Pancreas (tissue), 10 donors: ENCODE measurements at regions not wholly inside any gene's neighbourhood (a gene's known extent, or its start where the extent isn't known, plus 50 kb on each side); places are given as distances from the start of the nearest gene placed in this dataset.

Experiments used
- ATAC-seq, 4 donors: fragments of 200-7000 bp; cut with Tn5 transposase; one replicate each; pipeline versions ENCODE4 v1.8.0 to v1.9.1; 2020; ENCODE audit warnings: mild to moderate bottlenecking in 4 of 4, moderate library complexity in 4 of 4
- DNase-seq, 6 donors: peaks; one replicate each; pipeline ENCODE4 v3.0.0-alpha.2; 2020
- FAIRE-seq: peaks from 2 replicates; lab custom pipeline; 2012; peaks lifted over from hg19 to GRCh38; lab: Jason Lieb, UNC
- H3K27ac ChIP-seq, 4 donors: fragments of 200-600 bp; sonication (generic); 1 replicate in 3 of 4; 2 replicates in 1 of 4; pipeline versions ENCODE4 v1.5.0 to v1.8.0; 2020
- H3K27me3 ChIP-seq, 4 donors: fragments of 200-600 bp; one replicate each; pipeline ENCODE4 v1.8.0; 2021
- H3K36me3 ChIP-seq, 3 donors: fragments of 200-600 bp; sonication (generic) in 1 of 3; one replicate each; pipeline versions ENCODE4 v1.5.0 to v1.8.0; 2020 to 2021
- H3K4me1 ChIP-seq, 3 donors: fragments of 200-600 bp; one replicate each; pipeline ENCODE4 v1.8.0; 2021
- H3K4me3 ChIP-seq, 4 donors: fragments of 200-600 bp; sonication (generic) in 2 of 4; one replicate each; pipeline versions ENCODE4 v1.5.0 to v1.8.0; 2020 to 2021
- H3K9me3 ChIP-seq, 4 donors: fragments of 200-600 bp; one replicate each; pipeline ENCODE4 v1.8.0; 2021
- WGBS, 2 donors: extraction: QIAGEN DNeasy Blood & Tissue Kit; methylation state at CpG; one replicate each; pipeline ENCODE4 v1.1.7; 2013; 5-methylcytosine and 5-hydroxymethylcytosine counted together
- intact Hi-C, 3 donors: fragments of 100-400 bp; cut with DNase I; formaldehyde crosslinking; loops; one replicate each; pipeline versions ENCODE4 v1.11.1 to v1.14.2; 2022
- TF ChIP-seq, protein P1 (sequence below), 4 donors: fragments of 200-600 bp; sonication (generic) in 3 of 4; IDR thresholded peaks; one replicate each; pipeline versions ENCODE4 v1.5.0 to v1.8.0; 2021; ENCODE audit warnings: antibody characterized with exemption in 4 of 4
- donor health status: healthy with polysubstance abuse.
- donor health status: DM: no; HTN: no; CAD: no; lungs with moderate emphysema.
- donor health status: DM: no; HTN: no; CAD: no.
- donor health status: control.
- donor health status: control.
- donor health status: Bipolar disorder and iron deficiency.
- donor health status: DM: yes; HTN: yes; CAD: no.
- donor health status: DM: no; HTN: no; CAD: no.
- donor health status: DM: no; HTN: no; CAD: no.
- donor health status: DM: yes; HTN: yes; CAD: no.

DNA sequence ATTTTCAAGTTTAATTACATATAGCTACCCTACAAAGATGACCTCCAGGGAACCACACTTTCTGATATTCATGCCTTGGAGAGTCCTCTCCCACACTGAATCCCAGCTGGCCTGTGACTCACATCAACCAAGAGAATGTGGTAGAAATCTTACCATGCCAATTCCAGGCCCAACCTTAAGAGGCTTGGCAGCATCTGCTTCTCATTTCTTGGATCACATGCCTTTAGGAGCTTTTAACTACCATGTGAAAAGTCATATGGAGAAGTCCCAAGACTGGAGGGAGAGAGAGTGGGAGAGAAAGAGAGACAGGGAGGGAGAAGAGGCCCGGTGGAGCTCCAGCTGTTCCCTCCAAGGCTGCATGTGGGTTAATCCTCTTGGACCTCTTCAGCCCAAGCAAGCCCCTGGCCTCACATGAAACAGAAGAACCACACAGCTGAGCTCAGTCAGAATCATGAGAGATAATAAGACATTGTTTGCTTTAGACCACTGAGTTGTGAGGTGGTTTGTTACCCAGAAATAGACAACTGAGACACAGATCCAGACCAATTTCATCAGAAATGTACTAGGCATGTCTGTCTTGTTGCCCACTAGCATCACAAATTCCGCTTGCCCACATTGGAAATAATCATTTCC lies 190.7 kb downstream of the MTCL1 start:
- H3K36me3 ChIP-seq, result no peaks in the 10 kb centered on the region
- H3K4me3 ChIP-seq, result no peak overlapping the region
- no peaks in the 10 kb centered on the region for H3K9me3 ChIP-seq
- no peak for FAIRE-seq
- TF ChIP-seq, protein P1, sequence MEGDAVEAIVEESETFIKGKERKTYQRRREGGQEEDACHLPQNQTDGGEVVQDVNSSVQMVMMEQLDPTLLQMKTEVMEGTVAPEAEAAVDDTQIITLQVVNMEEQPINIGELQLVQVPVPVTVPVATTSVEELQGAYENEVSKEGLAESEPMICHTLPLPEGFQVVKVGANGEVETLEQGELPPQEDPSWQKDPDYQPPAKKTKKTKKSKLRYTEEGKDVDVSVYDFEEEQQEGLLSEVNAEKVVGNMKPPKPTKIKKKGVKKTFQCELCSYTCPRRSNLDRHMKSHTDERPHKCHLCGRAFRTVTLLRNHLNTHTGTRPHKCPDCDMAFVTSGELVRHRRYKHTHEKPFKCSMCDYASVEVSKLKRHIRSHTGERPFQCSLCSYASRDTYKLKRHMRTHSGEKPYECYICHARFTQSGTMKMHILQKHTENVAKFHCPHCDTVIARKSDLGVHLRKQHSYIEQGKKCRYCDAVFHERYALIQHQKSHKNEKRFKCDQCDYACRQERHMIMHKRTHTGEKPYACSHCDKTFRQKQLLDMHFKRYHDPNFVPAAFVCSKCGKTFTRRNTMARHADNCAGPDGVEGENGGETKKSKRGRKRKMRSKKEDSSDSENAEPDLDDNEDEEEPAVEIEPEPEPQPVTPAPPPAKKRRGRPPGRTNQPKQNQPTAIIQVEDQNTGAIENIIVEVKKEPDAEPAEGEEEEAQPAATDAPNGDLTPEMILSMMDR (IDR thresholded peaks at IDR 0.05), result no peak
- WGBS, 2 donors, result 71 to 96% methylated on average over 2 of the region's 2 CpGs
- no peaks in the 10 kb centered on the region for H3K4me1 ChIP-seq
- intact Hi-C loops, result no loop called here
- DNase-seq, result no peak
- no peaks in the 10 kb centered on the region for H3K27me3 ChIP-seq
- ATAC-seq, result no peak
- H3K27ac ChIP-seq, result no peak overlapping the region

DNA sequence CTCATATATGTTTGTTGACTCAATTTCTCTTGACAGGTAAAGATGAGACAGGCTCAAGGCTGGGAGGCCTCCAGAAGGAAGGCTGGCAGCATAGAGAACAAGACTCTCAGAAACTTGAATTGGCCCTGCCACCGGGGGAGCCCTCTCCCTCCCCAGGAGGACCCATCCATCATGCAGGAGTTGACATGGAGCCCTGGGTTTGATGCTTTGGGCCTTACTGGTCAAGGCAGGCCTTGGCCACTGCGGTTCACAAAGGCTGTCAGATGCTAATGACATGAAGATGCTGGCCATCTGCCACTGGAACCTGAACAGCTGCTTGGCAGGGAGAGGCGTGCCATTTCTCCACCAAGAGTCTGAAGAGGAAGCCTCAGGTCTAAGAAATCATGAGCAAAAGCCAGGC lies 193.6 kb downstream of the MTCL1 start:
- no peaks in the 10 kb centered on the region for H3K27me3 ChIP-seq
- TF ChIP-seq, protein P1 (IDR thresholded peaks at IDR 0.05), result no peak
- 43 to 44% methylated on average over 3 of the region's 3 CpGs for WGBS, 2 donors
- FAIRE-seq (no peak), ATAC-seq (peak in 1 of 4 donors; percentile 38), DNase-seq (peak in 2 of 6 donors; percentile 24 to 38)
- H3K36me3 ChIP-seq, result no peaks in the 10 kb centered on the region
- H3K27ac ChIP-seq, result no peak overlapping the region
- H3K9me3 ChIP-seq, result no peaks in the 10 kb centered on the region
- intact Hi-C loops, result no loop called here
- H3K4me3 ChIP-seq, result no peak overlapping the region
- no peaks in the 10 kb centered on the region for H3K4me1 ChIP-seq

DNA sequence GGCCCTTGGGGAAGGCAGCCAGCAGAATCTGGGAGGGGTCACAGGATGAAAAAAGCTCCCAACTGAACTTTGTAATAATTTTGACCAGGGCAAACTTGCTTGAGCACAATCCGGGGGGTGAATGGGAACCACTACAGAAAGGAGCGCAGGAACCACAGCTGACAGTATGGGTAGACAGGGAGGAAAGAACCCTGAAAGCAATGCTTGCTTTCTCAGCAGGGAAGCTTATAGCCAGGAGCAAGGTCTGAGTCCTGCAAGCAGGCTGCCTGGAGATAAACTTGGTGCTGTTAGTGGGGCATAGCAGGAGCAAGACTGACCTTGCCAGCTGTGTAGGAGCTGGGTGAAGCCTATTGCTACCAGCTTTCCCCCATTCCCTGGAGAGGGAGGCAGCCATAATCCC lies 195.2 kb downstream of the MTCL1 start:
- H3K4me3 ChIP-seq, result no peak overlapping the region
- H3K27me3 ChIP-seq, result no peaks in the 10 kb centered on the region
- no peaks in the 10 kb centered on the region for H3K4me1 ChIP-seq
- TF ChIP-seq, protein P1 (IDR thresholded peaks at IDR 0.05), result no peak
- no peaks in the 10 kb centered on the region for H3K9me3 ChIP-seq
- intact Hi-C loops, result no loop called here
- no peak overlapping the region for H3K27ac ChIP-seq
- DNase-seq (no peak), FAIRE-seq (no peak), ATAC-seq (no peak)
- H3K36me3 ChIP-seq, result no peaks in the 10 kb centered on the region
- 95 to 97% methylated on average over 2 of the region's 2 CpGs for WGBS, 2 donors

DNA sequence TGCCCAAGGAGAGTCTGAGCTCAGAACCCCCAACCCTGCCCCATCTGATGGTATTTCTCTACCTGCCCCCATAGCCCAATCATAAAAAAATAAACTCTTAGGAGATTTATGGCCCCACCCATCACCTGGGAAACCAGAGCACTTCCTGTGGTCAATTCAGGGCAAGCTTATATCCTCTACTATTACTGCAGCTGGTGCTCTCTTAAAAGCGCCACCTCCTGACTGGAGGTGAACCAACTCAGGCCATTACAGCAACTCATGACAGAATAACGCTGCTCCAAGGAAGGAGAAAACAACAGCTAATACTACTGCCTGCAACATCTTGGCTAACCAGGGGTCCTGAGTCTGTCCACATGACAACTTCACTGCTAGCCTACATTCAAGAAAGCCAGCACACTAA lies 195.7 kb downstream of the MTCL1 start:
- H3K4me3 ChIP-seq, result no peak overlapping the region
- 94 to 100% methylated on average over 2 of the region's 2 CpGs for WGBS, 2 donors
- H3K9me3 ChIP-seq, result no peaks in the 10 kb centered on the region
- no peak for ATAC-seq
- no peak overlapping the region for H3K27ac ChIP-seq
- no peaks in the 10 kb centered on the region for H3K36me3 ChIP-seq
- no peak for DNase-seq
- TF ChIP-seq, protein P1 (IDR thresholded peaks at IDR 0.05), result no peak
- no peak for FAIRE-seq
- H3K27me3 ChIP-seq, result no peaks in the 10 kb centered on the region
- intact Hi-C loops, result no loop called here
- H3K4me1 ChIP-seq, result no peaks in the 10 kb centered on the region

DNA sequence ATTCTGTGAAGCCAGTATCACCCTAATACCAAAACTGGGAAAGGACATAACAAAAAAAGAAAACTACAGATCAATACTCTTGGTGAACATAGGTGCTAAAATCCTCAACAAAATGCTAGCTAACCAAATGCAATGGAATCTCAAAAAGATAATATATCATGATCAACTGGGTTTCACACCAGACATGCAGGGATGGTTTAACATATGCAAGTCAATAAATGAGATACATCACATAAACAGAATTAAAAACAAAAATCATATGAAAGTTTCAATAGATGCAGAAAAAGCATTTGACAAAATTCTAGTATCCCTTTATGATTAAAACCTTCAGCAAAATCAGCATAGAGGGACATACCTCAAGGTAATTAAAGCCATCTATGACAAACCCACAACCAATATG lies 198.2 kb upstream of the NDUFV2 start:
- Histone ChIP-seq H3K27me3 (no peaks in the 10 kb centered on the region), H3K27ac (no peak overlapping the region), H3K36me3 (no peaks in the 10 kb centered on the region), H3K9me3 (no peaks in the 10 kb centered on the region), H3K4me3 (no peak overlapping the region), H3K4me1 (no peaks in the 10 kb centered on the region)
- intact Hi-C loops, result no loop called here
- no peak for FAIRE-seq
- DNase-seq, result no peak
- ATAC-seq, result no peak
- TF ChIP-seq, protein P1 (IDR thresholded peaks at IDR 0.05), result no peak
